22Rv1 (cell line): ENCODE measurements at regions not wholly inside any gene's neighbourhood (a gene's known extent, or its start where the extent isn't known, plus 50 kb on each side); places are given as distances from the start of the nearest gene placed in this dataset.

Experiments used
- ZFX ChIP-seq: fragments of 450-650 bp; IDR thresholded peaks from 2 replicates; pipeline ENCODE4 v1.6.1; 2017; ENCODE audit warnings: antibody characterized with exemption, borderline replicate concordance
- TF ChIP-seq, protein P1 (sequence below): fragments of 450-650 bp; IDR thresholded peaks from 2 replicates; pipeline ENCODE4 v1.5.1; 2017; ENCODE audit warnings: mild to moderate bottlenecking

DNA sequence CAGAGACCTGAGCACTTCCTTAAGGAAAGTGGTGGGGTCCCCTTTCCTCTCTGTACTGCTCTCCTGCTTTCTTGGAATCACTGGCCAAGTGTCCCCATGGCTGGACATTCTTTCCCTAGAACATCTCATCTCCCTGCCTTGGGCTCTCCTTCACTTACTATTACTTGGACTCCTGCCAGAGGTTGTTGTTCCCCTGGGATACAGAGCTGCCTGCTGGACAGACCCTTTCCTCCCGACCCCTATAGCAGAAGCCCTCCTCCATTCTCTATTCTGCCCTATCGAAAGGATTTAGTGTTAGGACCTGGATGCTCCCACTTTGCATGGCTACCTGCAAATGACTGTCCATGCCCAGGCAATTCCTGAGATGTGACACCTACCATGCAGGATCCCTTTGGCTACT lies 164.3 kb upstream of the PODXL start:
- TF ChIP-seq, protein P1, sequence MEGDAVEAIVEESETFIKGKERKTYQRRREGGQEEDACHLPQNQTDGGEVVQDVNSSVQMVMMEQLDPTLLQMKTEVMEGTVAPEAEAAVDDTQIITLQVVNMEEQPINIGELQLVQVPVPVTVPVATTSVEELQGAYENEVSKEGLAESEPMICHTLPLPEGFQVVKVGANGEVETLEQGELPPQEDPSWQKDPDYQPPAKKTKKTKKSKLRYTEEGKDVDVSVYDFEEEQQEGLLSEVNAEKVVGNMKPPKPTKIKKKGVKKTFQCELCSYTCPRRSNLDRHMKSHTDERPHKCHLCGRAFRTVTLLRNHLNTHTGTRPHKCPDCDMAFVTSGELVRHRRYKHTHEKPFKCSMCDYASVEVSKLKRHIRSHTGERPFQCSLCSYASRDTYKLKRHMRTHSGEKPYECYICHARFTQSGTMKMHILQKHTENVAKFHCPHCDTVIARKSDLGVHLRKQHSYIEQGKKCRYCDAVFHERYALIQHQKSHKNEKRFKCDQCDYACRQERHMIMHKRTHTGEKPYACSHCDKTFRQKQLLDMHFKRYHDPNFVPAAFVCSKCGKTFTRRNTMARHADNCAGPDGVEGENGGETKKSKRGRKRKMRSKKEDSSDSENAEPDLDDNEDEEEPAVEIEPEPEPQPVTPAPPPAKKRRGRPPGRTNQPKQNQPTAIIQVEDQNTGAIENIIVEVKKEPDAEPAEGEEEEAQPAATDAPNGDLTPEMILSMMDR, result no peak
- no peak for TF ChIP-seq ZFX
